Choroid plexus epithelial cell (primary cell): ENCODE measurements at regions not wholly inside any gene's neighbourhood (a gene's known extent, or its start where the extent isn't known, plus 50 kb on each side); places are given as distances from the start of the nearest gene placed in this dataset.

Source experiments
- DNase-seq: peaks from one replicate; pipeline ENCODE4 v3.0.0-alpha.2; 2010; ENCODE audit warnings: low read depth
- H3K4me3 ChIP-seq: 2 replicates; pipeline ENCODE4 v1.5.1; 2011; ENCODE audit warnings: low read depth, mild to moderate bottlenecking, control low read depth, low read length, moderate library complexity
- TF ChIP-seq, protein P1 (sequence below): conservative IDR thresholded peaks from 2 replicates; pipeline ENCODE4 v1.5.1; 2011; ENCODE audit warnings: low read depth, mild to moderate bottlenecking, control low read depth, inconsistent platforms, low read length, moderate library complexity

DNA sequence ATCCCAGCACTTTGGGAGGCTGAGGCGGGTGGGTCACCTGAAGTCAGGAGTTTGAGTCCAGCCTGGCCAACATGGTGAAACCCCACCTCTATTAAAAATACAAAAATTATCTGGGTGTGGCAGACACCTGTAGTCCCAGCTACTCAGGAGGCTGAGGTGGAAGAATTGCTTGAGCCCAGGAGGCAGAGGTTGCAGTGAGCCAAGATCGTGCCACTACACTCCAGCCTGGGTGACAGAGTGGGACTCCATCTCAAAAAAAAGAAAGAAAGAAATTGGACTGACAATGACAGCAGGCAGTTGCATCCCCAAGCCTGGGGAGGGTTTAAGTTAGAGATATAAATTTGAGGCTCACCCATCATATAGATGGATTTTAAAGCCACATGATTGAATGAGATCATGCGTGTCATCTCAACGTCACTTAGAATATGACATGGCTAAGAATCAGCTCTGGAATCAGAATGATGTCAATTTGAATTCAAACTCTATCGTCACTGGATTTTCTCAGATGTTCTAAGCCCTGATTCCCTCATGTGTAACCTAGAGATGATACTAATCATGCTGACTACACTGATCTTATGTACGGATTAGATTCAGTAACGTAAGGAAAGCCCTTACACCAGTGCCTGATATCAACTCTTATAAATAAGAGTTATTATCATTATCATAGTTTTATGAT lies 534.0 kb upstream of the JARID2 start:
- TF ChIP-seq, protein P1, sequence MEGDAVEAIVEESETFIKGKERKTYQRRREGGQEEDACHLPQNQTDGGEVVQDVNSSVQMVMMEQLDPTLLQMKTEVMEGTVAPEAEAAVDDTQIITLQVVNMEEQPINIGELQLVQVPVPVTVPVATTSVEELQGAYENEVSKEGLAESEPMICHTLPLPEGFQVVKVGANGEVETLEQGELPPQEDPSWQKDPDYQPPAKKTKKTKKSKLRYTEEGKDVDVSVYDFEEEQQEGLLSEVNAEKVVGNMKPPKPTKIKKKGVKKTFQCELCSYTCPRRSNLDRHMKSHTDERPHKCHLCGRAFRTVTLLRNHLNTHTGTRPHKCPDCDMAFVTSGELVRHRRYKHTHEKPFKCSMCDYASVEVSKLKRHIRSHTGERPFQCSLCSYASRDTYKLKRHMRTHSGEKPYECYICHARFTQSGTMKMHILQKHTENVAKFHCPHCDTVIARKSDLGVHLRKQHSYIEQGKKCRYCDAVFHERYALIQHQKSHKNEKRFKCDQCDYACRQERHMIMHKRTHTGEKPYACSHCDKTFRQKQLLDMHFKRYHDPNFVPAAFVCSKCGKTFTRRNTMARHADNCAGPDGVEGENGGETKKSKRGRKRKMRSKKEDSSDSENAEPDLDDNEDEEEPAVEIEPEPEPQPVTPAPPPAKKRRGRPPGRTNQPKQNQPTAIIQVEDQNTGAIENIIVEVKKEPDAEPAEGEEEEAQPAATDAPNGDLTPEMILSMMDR, result no peak
- H3K4me3 ChIP-seq, result no peak overlapping the region
- no peak for DNase-seq

DNA sequence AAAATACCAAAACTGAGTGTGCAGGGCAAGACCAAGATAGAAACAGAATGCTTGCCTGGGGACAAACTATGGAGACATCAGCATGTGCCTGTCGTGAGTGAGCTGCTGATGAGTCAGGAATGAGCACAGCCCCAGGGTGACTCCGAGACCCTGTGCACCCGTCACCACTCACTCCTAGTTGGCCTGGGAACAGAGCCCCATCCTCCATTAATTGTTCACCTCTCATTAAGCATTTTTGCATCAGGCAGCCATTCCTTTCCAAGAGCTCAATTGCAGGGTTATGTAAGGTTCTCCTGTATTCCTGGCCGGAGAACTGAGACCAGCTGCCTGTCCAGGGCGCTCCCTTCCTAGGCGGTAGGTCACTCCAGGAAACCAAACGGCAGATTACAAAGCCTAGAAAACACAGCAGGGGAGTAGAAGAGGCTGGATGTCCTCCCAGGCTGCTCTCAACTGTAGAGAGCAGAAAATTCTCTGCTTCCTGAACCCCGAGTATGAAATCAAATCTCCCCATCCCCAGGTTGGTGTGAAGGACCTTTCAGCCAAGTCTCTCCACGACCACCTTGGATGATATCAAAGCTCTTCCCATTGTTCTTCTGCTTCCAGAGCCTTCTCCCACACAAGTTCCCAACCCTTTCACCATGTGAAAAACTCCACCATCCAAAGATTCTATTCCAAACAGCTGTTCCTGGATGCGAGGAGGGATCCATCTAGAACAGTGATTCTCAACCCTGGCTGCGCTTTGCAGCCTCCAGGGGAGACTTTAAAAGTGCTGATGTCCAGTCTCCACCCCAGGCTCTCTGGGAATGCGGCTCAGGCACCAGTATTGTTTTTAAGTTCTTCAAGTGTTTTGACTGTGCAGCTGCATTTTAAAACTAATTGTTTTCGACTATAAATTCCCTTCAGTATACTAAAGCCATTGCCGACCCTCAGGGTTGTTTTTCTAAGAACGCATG lies 532.6 kb upstream of the JARID2 start:
- DNase-seq, result peak; percentile 75
- H3K4me3 ChIP-seq, result no peak overlapping the region
- TF ChIP-seq, protein P1, result peak; percentile 3

DNA sequence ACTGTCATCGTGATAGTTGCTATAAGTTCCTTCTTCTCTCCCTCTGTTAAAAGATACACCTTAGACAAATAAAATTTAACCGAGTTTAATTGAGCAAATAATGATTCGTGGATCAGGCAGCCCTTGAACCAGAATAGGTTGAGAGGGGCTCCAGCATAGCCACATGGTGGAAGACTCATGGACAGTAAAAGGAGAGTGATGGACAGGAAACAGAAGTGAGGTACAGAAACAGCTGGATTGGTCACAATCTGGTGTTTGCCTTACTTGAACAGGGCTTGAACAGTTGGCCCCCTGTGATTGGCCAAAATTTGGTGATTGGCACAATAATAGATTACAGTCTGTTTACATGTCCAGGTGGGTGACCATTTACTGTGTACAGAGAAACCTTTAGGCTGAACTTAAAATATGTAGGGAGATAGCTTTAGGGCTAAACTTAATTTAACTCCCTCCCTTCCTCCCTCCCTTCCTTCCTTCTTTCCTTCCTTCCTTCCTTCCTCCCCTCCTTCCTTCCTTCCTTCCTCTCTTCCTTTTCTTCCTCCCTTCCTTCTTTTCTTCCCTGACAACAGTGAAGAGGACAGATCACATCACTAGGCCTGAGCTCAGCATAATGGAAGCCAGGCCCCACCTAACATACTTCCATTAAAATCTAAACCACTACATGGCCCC lies 531.8 kb upstream of the JARID2 start:
- DNase-seq, result no peak
- TF ChIP-seq, protein P1, result no peak
- H3K4me3 ChIP-seq, result no peak overlapping the region

DNA sequence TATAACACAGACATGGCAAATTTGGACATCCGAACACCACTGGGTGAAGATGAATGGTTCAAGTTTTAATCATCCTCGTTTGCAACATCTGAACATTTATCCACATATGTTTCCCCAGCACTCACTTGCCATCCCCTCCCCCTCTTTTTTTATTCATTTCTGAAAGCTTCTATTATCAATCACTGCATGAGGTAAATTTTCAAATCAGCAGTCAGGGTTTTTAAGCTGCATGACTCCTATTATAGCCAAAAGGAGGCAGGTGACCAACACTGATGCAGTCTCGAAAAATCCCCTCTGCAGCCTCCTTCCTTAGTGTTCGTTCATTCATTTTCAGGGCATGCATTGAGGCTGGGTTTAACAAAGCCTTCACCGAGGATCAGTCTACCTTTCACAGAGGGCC lies 530.8 kb upstream of the JARID2 start:
- H3K4me3 ChIP-seq, result no peak overlapping the region
- TF ChIP-seq, protein P1, result no peak
- no peak for DNase-seq

DNA sequence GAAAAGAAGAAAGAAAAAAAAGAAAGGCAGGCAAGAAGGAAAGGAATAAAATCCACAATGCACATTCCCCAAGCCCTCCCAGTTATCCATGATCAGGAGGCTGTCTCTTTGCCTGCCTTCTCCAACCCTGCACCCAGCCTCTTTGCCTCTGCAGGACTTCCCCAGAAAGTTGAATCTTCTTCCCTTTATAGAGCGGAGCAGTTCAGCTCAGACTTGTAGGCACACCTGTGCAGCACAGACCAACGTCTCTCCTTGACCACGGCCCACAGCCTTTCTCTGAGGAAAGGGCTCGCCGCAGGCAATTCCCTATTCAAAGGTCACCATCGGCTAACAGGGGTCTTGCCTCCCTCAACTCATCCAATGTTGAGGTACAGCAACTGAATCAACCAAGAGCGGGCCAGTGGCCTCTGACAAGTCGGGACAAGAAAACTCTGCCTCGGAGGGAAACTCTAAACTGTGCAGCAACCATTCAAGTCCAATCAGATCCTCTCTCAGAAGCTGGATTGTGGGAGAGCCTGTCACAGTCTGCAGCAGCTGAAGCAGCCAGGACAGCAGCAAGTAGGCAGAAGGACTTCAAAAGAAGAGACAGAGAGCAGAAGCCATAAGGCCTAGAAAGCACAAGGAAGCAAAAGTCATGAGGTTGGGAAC lies 529.2 kb upstream of the JARID2 start:
- H3K4me3 ChIP-seq, result no peak overlapping the region
- TF ChIP-seq, protein P1, result no peak
- DNase-seq, result no peak

DNA sequence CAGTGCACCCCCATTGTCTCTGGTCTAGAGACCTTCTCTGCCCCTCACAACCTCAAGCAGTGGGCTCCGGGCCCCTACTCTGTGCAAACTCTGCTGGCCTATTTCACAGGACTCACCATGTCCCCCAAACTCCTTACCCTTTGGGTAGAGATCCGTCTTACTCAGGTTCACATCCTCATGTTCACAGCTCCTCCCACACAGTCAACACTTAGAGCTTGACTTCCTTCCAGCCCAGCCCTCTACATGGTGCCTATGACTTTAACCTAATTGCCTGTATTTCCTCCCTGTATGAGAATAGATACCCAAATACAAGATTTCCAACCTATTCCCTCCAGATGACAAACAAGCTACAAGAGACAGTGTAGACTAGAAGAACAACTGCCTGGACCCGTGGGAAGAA lies 528.6 kb upstream of the JARID2 start:
- TF ChIP-seq, protein P1, result no peak
- no peak for DNase-seq
- H3K4me3 ChIP-seq, result no peak overlapping the region
